ENCODE measurements at regions not wholly inside any gene's neighbourhood (a gene's known extent, or its start where the extent isn't known, plus 50 kb on each side); places are given as distances from the start of the nearest gene placed in this dataset.

- Histone ChIP-seq H3K27me3 (no peaks in the 10 kb centered on the region), H3K9ac (ENCODE audit: low read depth in 2 of 2, low read length in 2 of 2) (no peak overlapping the region), H3K36me3 (no peaks in the 10 kb centered on the region), H3K27ac (no peak overlapping the region), H3K4me3 (no peak overlapping the region), H3K4me1 (no peaks in the 10 kb centered on the region), H3K9me3 (no peaks in the 10 kb centered on the region)
- intact Hi-C loops (cut with DNase I): no loop called here
- TF ChIP-seq CTCF (IDR thresholded peaks at IDR 0.05): no peak
- no peak for DNase-seq
These were observed 107.0 kb downstream of the CT47B1 start for GRCh38 chrX:120768681-120769080.

GRCh38 chrX:120768254-120768653, 107.4 kb downstream of the CT47B1 start:
- no peaks in the 10 kb centered on the region for H3K9me3 ChIP-seq
- H3K9ac ChIP-seq (ENCODE audit: low read depth in 2 of 2, low read length in 2 of 2): no peak overlapping the region
- no peaks in the 10 kb centered on the region for H3K36me3 ChIP-seq
- no peak overlapping the region for H3K27ac ChIP-seq
- H3K27me3 ChIP-seq: no peaks in the 10 kb centered on the region
- TF ChIP-seq CTCF (IDR thresholded peaks at IDR 0.05): no peak
- DNase-seq: no peak
- intact Hi-C loops (cut with DNase I): no loop called here
- H3K4me3 ChIP-seq: no peak overlapping the region
- no peaks in the 10 kb centered on the region for H3K4me1 ChIP-seq

- TF ChIP-seq CTCF (IDR thresholded peaks at IDR 0.05): no peak
- Histone ChIP-seq H3K36me3 (no peaks in the 10 kb centered on the region), H3K9me3 (no peaks in the 10 kb centered on the region)
These were observed 112.4 kb downstream of the CT47B1 start for GRCh38 chrX:120763269-120763668.

GRCh38 chrX:120761810-120762209, 113.9 kb downstream of the CT47B1 start:
- no peak overlapping the region for H3K27ac ChIP-seq

More at GRCh38 chrX:120763269-120763668, 112.4 kb downstream of the CT47B1 start:
- no peak overlapping the region for H3K9ac ChIP-seq (ENCODE audit: low read depth in 2 of 2, low read length in 2 of 2)
- H3K4me1 ChIP-seq: no peaks in the 10 kb centered on the region
- intact Hi-C loops (cut with DNase I): no loop called here
- no peak for DNase-seq
- no peak overlapping the region for H3K27ac ChIP-seq
- H3K4me3 ChIP-seq: no peak overlapping the region
- H3K27me3 ChIP-seq: no peaks in the 10 kb centered on the region

GRCh38 chrX:120759685-120760084, 116.0 kb downstream of the CT47B1 start:
- DNase-seq: no peak
- Histone ChIP-seq H3K4me3 (no peak overlapping the region), H3K9ac (ENCODE audit: low read depth in 2 of 2, low read length in 2 of 2) (no peak overlapping the region), H3K27ac (no peak overlapping the region), H3K4me1 (no peaks in the 10 kb centered on the region), H3K9me3 (no peaks in the 10 kb centered on the region), H3K36me3 (no peaks in the 10 kb centered on the region), H3K27me3 (no peaks in the 10 kb centered on the region)
- intact Hi-C loops (cut with DNase I): no loop called here
- TF ChIP-seq CTCF (IDR thresholded peaks at IDR 0.05): no peak

More at GRCh38 chrX:120761810-120762209, 113.9 kb downstream of the CT47B1 start:
- no peak for TF ChIP-seq CTCF (IDR thresholded peaks at IDR 0.05)
- H3K4me1 ChIP-seq: no peaks in the 10 kb centered on the region
- no peaks in the 10 kb centered on the region for H3K9me3 ChIP-seq
- no peaks in the 10 kb centered on the region for H3K36me3 ChIP-seq
- DNase-seq: no peak
- H3K4me3 ChIP-seq: no peak overlapping the region
- H3K9ac ChIP-seq (ENCODE audit: low read depth in 2 of 2, low read length in 2 of 2): no peak overlapping the region
- intact Hi-C loops (cut with DNase I): no loop called here
- no peaks in the 10 kb centered on the region for H3K27me3 ChIP-seq
